Bronchial epithelial cell (primary cell): ENCODE measurements at regions not wholly inside any gene's neighbourhood (a gene's known extent, or its start where the extent isn't known, plus 50 kb on each side); places are given as distances from the start of the nearest gene placed in this dataset.

Experiments
- DNase-seq: peaks from one replicate; pipeline ENCODE4 v3.0.0-alpha.2; 2010; ENCODE audit warnings: low read depth
- FAIRE-seq: peaks from 2 replicates; lab custom pipeline; 2011; peaks lifted over from hg19 to GRCh38; lab: Jason Lieb, UNC
- H3K27me3 ChIP-seq: 2 replicates; pipeline ENCODE4 v1.5.1; 2011; ENCODE audit warnings: low read length; ENCODE audit not compliant: control insufficient read depth, insufficient read depth
- H3K36me3 ChIP-seq: 2 replicates; pipeline ENCODE4 v1.5.1; 2011; ENCODE audit warnings: low read length; ENCODE audit not compliant: control insufficient read depth, insufficient read depth
- H3K4me3 ChIP-seq: 2 replicates; pipeline ENCODE4 v1.5.1; 2011; ENCODE audit warnings: mild to moderate bottlenecking, low read depth, low read length, control low read depth
- CTCF ChIP-seq: IDR thresholded peaks from 2 replicates; pipeline ENCODE4 v1.5.1; 2011; ENCODE audit warnings: mild to moderate bottlenecking, moderate library complexity, low read length, control low read depth, inconsistent platforms; ENCODE audit not compliant: insufficient read depth, severe bottlenecking

GRCh38 chr6:132868057-132868456 is 53.7 kb downstream of the RPS12 start:
- H3K36me3 ChIP-seq = no peaks in the 10 kb centered on the region
- DNase-seq (no peak), FAIRE-seq (no peak)
- no peak overlapping the region for H3K4me3 ChIP-seq
- H3K27me3 ChIP-seq = no peaks in the 10 kb centered on the region
- TF ChIP-seq CTCF = no peak

GRCh38 chr6:132872923-132873322 is 58.6 kb downstream of the RPS12 start:
- Histone ChIP-seq H3K36me3 (no peaks in the 10 kb centered on the region), H3K27me3 (no peaks in the 10 kb centered on the region), H3K4me3 (no peak overlapping the region)
- TF ChIP-seq CTCF = no peak
- FAIRE-seq = no peak
- no peak for DNase-seq

- H3K36me3 ChIP-seq = no peaks in the 10 kb centered on the region
- TF ChIP-seq CTCF = no peak
- H3K27me3 ChIP-seq = no peaks in the 10 kb centered on the region
- DNase-seq = no peak
- FAIRE-seq = no peak
- no peak overlapping the region for H3K4me3 ChIP-seq
Measured at GRCh38 chr6:132877003-132877402, 62.6 kb downstream of the RPS12 start.

- FAIRE-seq (no peak), DNase-seq (peak; percentile 86)
- TF ChIP-seq CTCF = no peak
- H3K36me3 ChIP-seq = no peaks in the 10 kb centered on the region
- H3K4me3 ChIP-seq = no peak overlapping the region
- no peaks in the 10 kb centered on the region for H3K27me3 ChIP-seq
Measured at GRCh38 chr6:132887204-132887603, 72.8 kb downstream of the RPS12 start.

DNA sequence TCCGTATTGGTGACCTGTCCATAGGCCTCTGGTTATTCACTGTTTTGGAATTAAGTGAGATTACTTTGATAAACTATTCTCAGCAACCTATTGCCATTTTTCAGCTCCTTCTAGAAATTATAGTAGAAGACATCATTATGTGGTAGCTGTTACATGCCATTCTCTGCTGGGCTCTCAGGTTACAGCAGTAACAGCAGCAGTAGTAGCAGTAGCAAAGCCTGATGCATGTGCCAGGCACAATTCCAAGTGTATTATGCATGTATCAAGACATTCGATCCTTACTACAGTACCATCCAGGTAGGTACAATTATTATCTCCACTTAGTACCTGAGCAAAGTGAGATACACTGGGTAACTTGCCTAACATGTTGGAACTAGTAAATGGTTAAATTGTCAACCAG is 74.3 kb downstream of the RPS12 start:
- Histone ChIP-seq H3K27me3 (no peaks in the 10 kb centered on the region), H3K36me3 (no peaks in the 10 kb centered on the region), H3K4me3 (no peak overlapping the region)
- no peak for TF ChIP-seq CTCF
- FAIRE-seq = no peak
- DNase-seq = peak; percentile 10
